K562 (cell line): ENCODE measurements at regions not wholly inside any gene's neighbourhood (a gene's known extent, or its start where the extent isn't known, plus 50 kb on each side); places are given as distances from the start of the nearest gene placed in this dataset.

Experiments used
- CBX5 ChIP-seq: IDR thresholded peaks from 2 replicates; pipeline ENCODE4 v1.6.1; 2014; ENCODE audit warnings: low read depth, borderline replicate concordance
- DACH1 ChIP-seq: fragments of 450-650 bp; IDR thresholded peaks from 2 replicates; pipeline ENCODE4 v1.6.1; 2018; ENCODE audit not compliant: partially characterized antibody
- DNMT1 ChIP-seq: fragments of 450-650 bp; IDR thresholded peaks from 2 replicates; pipeline ENCODE4 v1.6.1; 2016; ENCODE audit warnings: antibody characterized with exemption, mild to moderate bottlenecking
- FOS ChIP-seq: IDR thresholded peaks from 3 replicates; pipeline ENCODE4 v1.6.1; 2011; ENCODE audit not compliant: insufficient read length; ENCODE audit errors: extremely low read depth
- HNRNPLL ChIP-seq: fragments of 200-400 bp; formaldehyde crosslinking; IDR thresholded peaks from 2 replicates; pipeline ENCODE4 v1.6.1; 2017; ENCODE audit warnings: low read length, low read depth, mild to moderate bottlenecking; ENCODE audit not compliant: poor library complexity, severe bottlenecking
- LCOR ChIP-seq: sonication (generic); formaldehyde crosslinking; IDR thresholded peaks from 2 replicates; pipeline ENCODE4 v1.8.0; 2022; ENCODE audit warnings: mild to moderate bottlenecking, missing genetic modification reagents
- MXI1 ChIP-seq: IDR thresholded peaks from 2 replicates; pipeline ENCODE4 v1.6.1; 2011; ENCODE audit warnings: low read depth, mild to moderate bottlenecking, improper control_type of control experiment, low read length
- MYNN ChIP-seq, 2 experiments: sonication (generic); formaldehyde crosslinking in 1 of 2; IDR thresholded peaks; 2 replicates each; pipeline versions ENCODE4 v1.5.0 to v1.6.1; 2016 to 2020; ENCODE audit warnings: antibody characterized with exemption in 1 of 2, missing genetic modification reagents in 1 of 2
- NCOA2 ChIP-seq, 2 experiments: fragments of 450-650 bp; IDR thresholded peaks; 2 replicates each; pipeline ENCODE4 v1.6.1; 2018; ENCODE audit warnings: mild to moderate bottlenecking in 2 of 2, moderate library complexity in 1 of 2; ENCODE audit not compliant: partially characterized antibody in 2 of 2
- PCBP2 ChIP-seq: fragments of 200-400 bp; formaldehyde crosslinking; IDR thresholded peaks from 2 replicates; pipeline ENCODE4 v1.6.1; 2018; ENCODE audit warnings: low read length, low read depth, mild to moderate bottlenecking, moderate library complexity; ENCODE audit not compliant: poor library complexity, severe bottlenecking
- RB1 ChIP-seq: fragments of 450-650 bp; IDR thresholded peaks from 2 replicates; pipeline ENCODE4 v1.6.1; 2017; ENCODE audit warnings: low read depth, mild to moderate bottlenecking
- RBM22 ChIP-seq: fragments of 200-400 bp; formaldehyde crosslinking; IDR thresholded peaks from 2 replicates; pipeline ENCODE4 v1.6.1; 2018; ENCODE audit warnings: low read length, low read depth; ENCODE audit not compliant: poor library complexity, severe bottlenecking
- TEAD4 ChIP-seq, 2 experiments: sonication (generic) in 1 of 2; formaldehyde crosslinking in 1 of 2; IDR thresholded peaks; 2 replicates each; pipeline versions ENCODE4 v1.6.1 to v1.8.0; 2012 to 2022; ENCODE audit warnings: borderline replicate concordance in 1 of 2, inconsistent platforms in 1 of 2, low read length in 1 of 2, mild to moderate bottlenecking in 1 of 2, missing genetic modification reagents in 1 of 2
- ZKSCAN1 ChIP-seq: fragments of 150-350 bp; IDR thresholded peaks from 2 replicates; pipeline ENCODE4 v1.6.1; 2016; ENCODE audit warnings: low read depth, low read length
- ZNF133 ChIP-seq: fragments of 250-450 bp; sonication (Bioruptor Pico); IDR thresholded peaks from 2 replicates; pipeline ENCODE4 v1.4.0; 2020; ENCODE audit warnings: mild to moderate bottlenecking
- ZNF239 ChIP-seq: fragments of 250-450 bp; sonication (Bioruptor Pico); IDR thresholded peaks from 2 replicates; pipeline ENCODE4 v1.4.0; 2020; ENCODE audit warnings: mild to moderate bottlenecking
- TF ChIP-seq, protein P1 (sequence below), 2 experiments: fragments of 450-650 bp; IDR thresholded peaks; 2 replicates each; pipeline ENCODE4 v1.6.1; 2016
- TF ChIP-seq, protein P2 (sequence below): fragments of 450-650 bp; formaldehyde crosslinking; IDR thresholded peaks from 2 replicates; pipeline ENCODE4 v1.4.0; 2022; ENCODE audit warnings: mild to moderate bottlenecking, moderate library complexity
- TF ChIP-seq, protein P3 (sequence below), 3 experiments: IDR thresholded peaks in 2 of 3; conservative IDR thresholded peaks in 1 of 3; 2 replicates each; pipeline ENCODE4 v1.5.1; 2011 to 2012; ENCODE audit warnings: low read length in 3 of 3, mild to moderate bottlenecking in 3 of 3, control low read depth in 2 of 3, improper control_type of control experiment in 1 of 3, inconsistent platforms in 1 of 3, low read depth in 1 of 3, mixed read lengths in 1 of 3, moderate library complexity in 1 of 3; ENCODE audit not compliant: insufficient read depth in 2 of 3
- TF ChIP-seq, protein P4 (sequence below): sonication (generic); formaldehyde crosslinking; IDR thresholded peaks from 2 replicates; pipeline ENCODE4 v1.4.0; 2020; ENCODE audit warnings: mild to moderate bottlenecking, missing genetic modification reagents

DNA sequence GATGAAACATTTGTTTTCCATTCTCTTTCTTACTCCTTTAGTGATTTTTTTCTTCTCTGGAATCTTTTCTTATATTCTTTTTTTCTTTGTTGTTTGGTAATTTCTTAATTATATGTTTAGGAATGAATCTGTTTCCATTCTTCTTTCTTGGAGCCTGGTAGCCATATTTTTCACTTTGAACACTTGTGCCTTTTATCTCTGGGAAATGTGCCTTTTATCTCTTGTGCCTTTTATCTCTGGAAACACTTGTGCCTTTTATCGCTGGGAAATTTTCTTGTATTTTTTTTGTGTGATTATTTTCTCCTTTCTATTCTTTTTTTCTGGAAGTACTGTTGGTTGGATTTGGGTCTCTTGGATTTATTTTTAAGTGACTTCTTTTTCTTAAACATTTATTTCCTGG is 118.2 kb downstream of the LEPR start (continued):
- TF ChIP-seq, protein P1, sequence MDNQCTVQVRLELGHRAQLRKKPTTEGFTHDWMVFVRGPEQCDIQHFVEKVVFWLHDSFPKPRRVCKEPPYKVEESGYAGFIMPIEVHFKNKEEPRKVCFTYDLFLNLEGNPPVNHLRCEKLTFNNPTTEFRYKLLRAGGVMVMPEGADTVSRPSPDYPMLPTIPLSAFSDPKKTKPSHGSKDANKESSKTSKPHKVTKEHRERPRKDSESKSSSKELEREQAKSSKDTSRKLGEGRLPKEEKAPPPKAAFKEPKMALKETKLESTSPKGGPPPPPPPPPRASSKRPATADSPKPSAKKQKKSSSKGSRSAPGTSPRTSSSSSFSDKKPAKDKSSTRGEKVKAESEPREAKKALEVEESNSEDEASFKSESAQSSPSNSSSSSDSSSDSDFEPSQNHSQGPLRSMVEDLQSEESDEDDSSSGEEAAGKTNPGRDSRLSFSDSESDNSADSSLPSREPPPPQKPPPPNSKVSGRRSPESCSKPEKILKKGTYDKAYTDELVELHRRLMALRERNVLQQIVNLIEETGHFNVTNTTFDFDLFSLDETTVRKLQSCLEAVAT (IDR thresholded peaks at IDR 0.05): peak in 1 of 2 experiments; percentile 75; a peak in 3 of 4 replicates
- TF ChIP-seq ZKSCAN1: no peak
- TF ChIP-seq NCOA2 (IDR thresholded peaks at IDR 0.05; ENCODE audit: partially characterized antibody in 2 of 2): peak; percentile 45 to 46
- no peak for TF ChIP-seq MYNN (IDR thresholded peaks at IDR 0.05)
- TF ChIP-seq MYNN (CRISPR knock-in tag; IDR thresholded peaks at IDR 0.05): no peak
- TF ChIP-seq DACH1: no peak
- TF ChIP-seq, protein P2, sequence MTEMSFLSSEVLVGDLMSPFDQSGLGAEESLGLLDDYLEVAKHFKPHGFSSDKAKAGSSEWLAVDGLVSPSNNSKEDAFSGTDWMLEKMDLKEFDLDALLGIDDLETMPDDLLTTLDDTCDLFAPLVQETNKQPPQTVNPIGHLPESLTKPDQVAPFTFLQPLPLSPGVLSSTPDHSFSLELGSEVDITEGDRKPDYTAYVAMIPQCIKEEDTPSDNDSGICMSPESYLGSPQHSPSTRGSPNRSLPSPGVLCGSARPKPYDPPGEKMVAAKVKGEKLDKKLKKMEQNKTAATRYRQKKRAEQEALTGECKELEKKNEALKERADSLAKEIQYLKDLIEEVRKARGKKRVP (CRISPR knock-in tag): no peak
- TF ChIP-seq FOS: no peak
- TF ChIP-seq HNRNPLL: no peak
- peak; percentile 90 for TF ChIP-seq TEAD4 (IDR thresholded peaks at IDR 0.05; ENCODE audit: low read length)
- no peak for TF ChIP-seq TEAD4 (CRISPR knock-in tag; IDR thresholded peaks at IDR 0.05; ENCODE audit: borderline replicate concordance)
- TF ChIP-seq DNMT1: no peak
- TF ChIP-seq ZNF133: no peak
- TF ChIP-seq CBX5: no peak
- TF ChIP-seq ZNF239 (CRISPR knock-in tag): no peak
- no peak for TF ChIP-seq MXI1
- no peak for TF ChIP-seq LCOR (CRISPR knock-in tag)
- no peak for TF ChIP-seq RBM22
- no peak for TF ChIP-seq PCBP2
- TF ChIP-seq, protein P3, sequence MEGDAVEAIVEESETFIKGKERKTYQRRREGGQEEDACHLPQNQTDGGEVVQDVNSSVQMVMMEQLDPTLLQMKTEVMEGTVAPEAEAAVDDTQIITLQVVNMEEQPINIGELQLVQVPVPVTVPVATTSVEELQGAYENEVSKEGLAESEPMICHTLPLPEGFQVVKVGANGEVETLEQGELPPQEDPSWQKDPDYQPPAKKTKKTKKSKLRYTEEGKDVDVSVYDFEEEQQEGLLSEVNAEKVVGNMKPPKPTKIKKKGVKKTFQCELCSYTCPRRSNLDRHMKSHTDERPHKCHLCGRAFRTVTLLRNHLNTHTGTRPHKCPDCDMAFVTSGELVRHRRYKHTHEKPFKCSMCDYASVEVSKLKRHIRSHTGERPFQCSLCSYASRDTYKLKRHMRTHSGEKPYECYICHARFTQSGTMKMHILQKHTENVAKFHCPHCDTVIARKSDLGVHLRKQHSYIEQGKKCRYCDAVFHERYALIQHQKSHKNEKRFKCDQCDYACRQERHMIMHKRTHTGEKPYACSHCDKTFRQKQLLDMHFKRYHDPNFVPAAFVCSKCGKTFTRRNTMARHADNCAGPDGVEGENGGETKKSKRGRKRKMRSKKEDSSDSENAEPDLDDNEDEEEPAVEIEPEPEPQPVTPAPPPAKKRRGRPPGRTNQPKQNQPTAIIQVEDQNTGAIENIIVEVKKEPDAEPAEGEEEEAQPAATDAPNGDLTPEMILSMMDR (IDR thresholded peaks at IDR 0.05 in 2 of 3, conservative IDR thresholded peaks at IDR 0.05 in 1 of 3; ENCODE audit: insufficient read depth in 2 of 3, low read depth in 1 of 3, low read length in 3 of 3): no peak
- TF ChIP-seq, protein P4, sequence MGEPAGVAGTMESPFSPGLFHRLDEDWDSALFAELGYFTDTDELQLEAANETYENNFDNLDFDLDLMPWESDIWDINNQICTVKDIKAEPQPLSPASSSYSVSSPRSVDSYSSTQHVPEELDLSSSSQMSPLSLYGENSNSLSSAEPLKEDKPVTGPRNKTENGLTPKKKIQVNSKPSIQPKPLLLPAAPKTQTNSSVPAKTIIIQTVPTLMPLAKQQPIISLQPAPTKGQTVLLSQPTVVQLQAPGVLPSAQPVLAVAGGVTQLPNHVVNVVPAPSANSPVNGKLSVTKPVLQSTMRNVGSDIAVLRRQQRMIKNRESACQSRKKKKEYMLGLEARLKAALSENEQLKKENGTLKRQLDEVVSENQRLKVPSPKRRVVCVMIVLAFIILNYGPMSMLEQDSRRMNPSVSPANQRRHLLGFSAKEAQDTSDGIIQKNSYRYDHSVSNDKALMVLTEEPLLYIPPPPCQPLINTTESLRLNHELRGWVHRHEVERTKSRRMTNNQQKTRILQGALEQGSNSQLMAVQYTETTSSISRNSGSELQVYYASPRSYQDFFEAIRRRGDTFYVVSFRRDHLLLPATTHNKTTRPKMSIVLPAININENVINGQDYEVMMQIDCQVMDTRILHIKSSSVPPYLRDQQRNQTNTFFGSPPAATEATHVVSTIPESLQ (CRISPR knock-in tag): no peak
- no peak for TF ChIP-seq RB1
